Hepatic stellate cell (primary cell): ENCODE measurements at regions not wholly inside any gene's neighbourhood (a gene's known extent, or its start where the extent isn't known, plus 50 kb on each side); places are given as distances from the start of the nearest gene placed in this dataset.
"Not testable (repeated sequence)": the region's sequence is repeated elsewhere in the genome, so short reads cannot be mapped to it uniquely, and the experiment has no call there.

Experiments
- DNase-seq: peaks from one replicate; pipeline ENCODE4 v3.0.0; 2011; ENCODE audit warnings: low spot score

DNA sequence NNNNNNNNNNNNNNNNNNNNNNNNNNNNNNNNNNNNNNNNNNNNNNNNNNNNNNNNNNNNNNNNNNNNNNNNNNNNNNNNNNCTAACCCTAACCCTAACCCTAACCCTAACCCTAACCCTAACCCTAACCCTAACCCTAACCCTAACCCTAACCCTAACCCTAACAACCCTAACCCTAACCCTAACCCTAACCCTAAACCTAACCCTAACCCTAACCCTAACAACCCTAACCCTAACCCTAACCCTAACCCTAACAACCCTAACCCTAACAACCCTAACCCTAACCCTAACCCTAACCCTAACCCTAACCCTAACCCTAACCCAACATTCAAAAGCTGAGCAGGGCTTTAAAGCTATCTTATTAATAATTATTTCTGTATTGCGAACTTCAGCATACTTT, 182.5 kb upstream of the FAM20C start:
- not testable (repeated sequence) for DNase-seq

DNA sequence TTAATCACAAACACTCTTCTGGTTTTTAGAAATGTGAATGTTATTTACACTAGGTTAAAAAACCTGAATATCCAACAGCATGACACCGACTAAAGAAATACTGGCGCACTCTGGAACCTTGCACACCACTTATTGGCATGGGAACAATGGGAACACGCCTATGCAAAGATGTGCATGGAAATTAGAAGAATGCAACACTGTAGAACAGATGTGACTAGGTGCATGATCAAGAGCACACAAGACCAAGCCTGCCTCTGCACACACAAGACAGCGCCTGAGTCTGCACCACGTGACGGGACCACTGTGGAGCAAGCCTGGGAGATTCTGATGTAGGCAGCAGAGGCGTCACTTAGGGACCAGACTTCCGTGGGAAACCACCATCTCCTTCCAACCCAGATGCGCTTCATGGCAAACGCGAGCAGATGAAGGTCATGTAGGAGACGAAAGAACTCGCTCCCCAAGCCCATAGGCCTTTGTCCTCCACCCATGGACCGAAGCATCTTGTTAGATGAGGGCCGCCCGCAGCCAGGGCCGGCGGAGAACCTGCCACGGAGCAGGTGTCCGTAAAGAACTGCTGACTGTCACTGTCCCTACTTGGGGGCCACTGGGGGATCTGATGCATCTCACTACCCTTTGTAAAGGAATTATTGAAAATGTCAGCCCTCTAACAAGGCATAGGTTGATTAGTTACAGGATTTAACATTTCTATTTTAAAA, 159.6 kb upstream of the FAM20C start:
- DNase-seq = not testable (repeated sequence)

DNA sequence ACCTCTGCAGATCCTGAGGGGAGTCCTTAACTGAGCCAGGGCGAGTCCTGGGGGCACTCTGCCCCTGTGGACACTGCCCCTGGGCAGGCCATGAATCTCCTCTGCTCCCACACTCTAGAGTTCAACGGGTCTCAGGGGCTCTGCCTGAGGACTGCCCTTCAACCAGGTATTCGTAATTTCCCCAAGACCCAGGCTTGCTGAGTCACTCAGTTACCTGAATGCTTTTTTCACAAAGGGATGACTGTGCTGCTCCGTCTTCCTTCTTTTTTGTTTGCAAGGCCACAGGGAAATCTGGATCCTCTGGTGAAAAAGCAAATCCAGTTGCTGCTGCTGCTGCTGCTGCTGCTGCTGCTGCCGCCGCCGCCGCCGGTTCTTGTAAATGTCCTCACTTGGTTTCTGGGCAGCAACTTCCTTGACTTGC, 157.2 kb upstream of the FAM20C start:
- DNase-seq = not testable (repeated sequence)

DNA sequence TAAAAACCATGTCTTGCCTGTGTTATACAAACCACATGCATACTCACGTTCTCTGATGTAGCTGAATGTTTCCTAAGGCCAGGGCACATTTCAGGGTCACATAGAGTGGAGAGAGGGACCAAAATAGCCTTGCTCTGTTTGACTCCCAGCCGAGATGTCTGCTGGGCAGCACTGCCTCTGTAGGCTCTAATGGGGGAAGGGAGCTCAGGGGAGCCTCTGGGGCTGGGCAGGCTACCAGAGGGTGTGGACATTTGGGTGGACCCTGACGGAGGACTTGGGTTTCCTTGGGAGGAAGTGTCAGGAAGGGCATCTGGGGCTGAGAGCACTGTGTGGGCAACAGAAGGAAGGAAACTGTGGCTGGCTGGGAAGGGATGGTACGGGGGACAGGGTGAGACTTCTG, 155.8 kb upstream of the FAM20C start:
- not testable (repeated sequence) for DNase-seq

DNA sequence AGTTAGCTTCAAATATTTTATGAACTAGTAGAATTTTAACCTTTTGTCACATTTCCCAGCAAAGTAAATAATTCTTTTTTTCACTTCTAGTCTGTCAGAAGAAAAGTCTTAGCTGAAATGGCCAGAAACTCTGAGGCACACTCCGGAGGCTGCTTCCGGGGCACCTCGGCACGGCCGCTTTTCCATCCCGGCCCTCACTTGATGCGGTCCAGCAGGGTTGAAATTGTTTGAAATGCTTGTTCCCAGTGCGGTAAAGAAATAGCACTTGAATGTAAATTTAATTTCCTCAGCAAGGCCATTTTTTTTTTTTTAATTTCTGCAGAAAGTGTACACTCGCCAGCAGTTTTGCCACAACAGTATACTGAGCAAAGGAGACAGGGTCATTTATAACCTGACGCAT, 154.7 kb upstream of the FAM20C start:
- DNase-seq = not testable (repeated sequence)

DNA sequence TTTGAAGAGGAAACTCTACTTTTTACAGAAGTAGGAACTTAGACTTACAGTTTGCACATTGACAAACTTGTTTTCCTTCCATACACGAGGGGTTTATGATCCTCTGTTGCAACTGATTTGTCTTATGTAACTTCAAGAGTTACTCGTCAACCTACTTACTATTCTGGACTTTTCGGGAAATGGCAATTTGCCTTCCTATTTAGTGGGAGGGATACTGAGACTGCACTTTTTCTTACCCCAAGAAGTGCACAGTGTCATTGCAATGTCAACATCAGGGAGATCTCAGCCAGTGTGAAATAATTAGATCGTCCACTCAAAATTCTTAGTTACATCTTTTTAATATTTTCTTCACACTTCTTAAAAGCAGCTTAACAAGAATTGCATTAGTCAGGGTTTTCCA, 153.9 kb upstream of the FAM20C start:
- DNase-seq = not testable (repeated sequence)

DNA sequence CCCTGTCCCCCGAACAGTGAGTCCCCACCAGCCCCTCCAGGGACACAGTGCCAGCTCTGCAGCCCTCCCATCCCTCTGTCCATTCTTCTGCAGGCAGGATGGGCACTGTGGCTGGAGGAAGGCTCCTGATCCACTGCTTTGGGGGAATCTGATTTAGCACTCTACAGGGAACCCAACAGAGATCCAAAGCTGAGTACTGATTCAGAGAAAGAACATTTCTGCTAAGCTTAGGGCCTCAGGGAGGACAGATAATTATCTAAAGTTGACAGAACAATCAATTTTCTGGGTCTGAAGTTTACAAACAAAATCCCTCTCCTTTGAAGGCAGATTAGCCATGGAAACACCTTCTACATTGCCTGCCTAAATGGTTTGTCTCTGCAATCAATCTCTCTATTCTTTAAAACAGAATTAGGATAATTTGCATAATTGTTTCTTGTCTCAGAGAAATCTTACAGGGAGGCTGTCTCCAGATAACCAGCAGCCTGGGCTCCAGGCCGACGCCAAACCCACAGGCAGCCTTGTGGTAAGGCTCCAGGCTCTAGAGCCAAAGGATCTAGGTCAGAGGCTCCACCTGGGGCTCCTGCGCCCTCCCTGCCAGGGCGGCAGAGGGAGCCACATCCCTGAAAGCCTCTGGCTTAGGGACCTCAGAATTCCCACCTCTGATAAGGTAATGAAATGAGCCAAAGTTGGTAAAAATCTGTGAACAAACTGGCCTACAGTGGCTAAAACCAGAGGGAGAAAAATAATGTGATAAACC, 152.2 kb upstream of the FAM20C start:
- DNase-seq = not testable (repeated sequence)

DNA sequence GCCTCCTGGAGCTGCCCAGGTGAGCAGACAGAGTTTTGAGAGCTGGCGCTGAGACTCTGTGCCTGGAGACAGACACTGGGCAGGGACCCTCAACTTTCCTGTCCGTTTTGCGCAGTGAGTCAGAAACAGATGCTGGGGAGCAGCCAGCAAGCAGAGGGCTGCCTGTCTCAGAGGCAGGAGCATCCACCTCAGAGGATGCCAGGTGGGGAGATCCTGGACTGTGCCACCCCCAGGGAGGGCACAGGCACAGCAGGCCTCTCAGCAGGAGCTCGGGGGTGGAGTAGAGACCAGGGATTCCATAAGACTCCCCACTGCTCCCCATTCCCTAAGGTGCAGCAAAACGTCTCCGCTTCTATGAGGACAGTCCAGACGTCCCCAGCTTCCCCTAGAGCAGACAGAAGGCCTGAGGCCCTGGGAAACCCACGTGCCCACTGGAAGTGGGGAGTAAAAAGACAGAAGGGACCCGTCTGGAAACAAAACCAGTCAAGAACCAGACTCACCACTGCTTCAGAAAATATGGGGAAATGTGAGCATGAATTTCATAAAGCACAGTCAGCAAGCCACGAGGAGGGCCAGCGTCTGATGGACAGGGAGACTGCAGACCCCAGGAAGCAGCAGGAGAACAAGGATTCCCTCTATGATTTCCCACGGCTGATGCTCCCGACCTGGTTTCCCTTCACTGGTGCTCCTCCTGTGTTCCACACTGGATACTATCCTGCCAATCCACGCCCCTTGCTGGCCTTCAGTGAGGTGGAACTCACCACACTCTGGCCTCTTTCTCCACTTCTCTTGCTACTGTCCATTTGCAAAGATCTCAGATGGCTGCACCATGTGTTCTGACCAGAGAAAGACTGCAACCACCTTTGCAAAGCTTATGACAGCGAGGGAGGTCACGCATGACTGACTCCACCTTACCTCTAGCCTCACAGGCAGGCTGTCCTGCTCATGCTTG, 151.3 kb upstream of the FAM20C start:
- DNase-seq = no peak

DNA sequence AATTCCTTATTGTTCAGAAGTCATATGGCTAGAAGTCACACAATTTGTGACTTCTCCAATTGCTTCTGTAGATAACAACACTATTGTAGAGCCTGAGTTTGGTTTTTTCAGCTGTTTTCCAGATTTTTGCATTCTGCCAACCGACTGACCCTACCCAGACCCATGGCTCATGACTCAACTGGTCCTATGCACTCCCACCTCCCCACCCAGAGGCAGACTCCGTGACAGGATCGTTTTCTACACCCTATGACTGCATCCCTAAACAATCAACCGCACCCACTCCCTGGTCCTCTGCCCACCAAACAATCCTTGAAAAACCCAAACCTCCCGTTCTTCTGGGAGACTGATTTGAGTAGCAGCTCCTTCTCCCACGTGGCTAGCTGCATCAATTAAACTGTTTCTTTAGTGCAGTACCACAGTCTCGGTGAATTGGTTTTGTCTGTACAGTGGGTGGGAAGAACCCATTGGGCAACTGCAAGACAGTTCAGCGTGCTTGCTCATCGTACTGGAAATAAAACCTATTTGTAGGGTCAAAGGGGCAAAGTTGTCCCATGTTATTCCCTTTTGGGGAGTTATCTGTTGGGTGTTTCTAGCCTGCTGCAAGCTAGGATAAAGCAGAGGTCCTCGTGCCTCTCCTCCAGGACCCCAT, 150.3 kb upstream of the FAM20C start:
- no peak for DNase-seq

DNA sequence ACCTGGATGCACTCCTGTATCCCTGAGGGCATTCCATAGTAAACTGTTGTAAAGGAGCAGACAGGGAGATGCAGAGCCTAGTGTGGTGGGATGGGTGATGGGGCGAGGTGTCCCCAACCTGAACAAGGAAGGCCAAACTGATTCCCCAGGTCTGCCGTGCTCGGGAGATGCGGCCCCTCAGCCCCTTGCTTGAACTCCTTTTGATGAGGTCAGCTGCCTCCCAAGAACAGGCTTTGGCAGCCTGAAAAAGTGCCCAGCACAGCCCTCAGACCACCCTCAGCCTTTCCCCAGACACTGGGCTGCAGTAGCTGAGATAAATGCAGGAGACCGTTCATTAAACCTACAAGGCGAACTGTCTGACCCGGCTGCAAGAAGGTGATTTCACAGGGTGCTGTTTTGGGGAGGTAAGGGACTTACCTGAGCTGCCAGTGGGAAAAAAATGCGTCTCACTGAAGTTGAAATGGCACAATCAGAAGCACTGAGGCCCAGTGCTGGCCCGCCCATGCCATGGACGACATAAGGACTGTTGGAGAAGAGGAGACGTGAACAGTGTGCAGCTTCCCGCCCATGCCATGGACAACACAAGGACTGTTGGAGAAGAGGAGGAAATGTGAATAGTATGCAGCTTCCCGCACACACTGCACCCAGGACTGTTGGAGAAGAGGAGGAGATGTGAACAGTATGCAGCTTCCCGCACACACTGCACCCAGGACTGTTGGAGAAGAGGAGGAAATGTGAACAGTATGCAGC, 148.4 kb upstream of the FAM20C start:
- DNase-seq = no peak

DNA sequence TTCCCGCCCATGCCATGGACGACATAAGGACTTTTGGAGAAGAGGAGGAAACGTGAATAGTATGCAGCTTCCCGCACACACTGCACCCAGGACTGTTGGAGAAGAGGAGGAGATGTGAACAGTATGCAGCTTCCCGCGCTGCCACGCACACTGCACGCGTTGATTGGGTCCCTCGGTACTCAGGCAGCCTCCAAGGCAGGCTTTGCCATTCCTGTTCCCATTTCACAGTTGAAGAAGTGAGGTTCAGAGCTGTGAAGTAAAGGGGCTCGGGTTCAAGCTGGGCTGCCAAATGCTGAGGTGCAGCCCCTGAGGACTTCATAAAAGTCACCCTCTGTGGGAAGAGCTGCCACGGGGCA, 147.9 kb upstream of the FAM20C start:
- DNase-seq = no peak

DNA sequence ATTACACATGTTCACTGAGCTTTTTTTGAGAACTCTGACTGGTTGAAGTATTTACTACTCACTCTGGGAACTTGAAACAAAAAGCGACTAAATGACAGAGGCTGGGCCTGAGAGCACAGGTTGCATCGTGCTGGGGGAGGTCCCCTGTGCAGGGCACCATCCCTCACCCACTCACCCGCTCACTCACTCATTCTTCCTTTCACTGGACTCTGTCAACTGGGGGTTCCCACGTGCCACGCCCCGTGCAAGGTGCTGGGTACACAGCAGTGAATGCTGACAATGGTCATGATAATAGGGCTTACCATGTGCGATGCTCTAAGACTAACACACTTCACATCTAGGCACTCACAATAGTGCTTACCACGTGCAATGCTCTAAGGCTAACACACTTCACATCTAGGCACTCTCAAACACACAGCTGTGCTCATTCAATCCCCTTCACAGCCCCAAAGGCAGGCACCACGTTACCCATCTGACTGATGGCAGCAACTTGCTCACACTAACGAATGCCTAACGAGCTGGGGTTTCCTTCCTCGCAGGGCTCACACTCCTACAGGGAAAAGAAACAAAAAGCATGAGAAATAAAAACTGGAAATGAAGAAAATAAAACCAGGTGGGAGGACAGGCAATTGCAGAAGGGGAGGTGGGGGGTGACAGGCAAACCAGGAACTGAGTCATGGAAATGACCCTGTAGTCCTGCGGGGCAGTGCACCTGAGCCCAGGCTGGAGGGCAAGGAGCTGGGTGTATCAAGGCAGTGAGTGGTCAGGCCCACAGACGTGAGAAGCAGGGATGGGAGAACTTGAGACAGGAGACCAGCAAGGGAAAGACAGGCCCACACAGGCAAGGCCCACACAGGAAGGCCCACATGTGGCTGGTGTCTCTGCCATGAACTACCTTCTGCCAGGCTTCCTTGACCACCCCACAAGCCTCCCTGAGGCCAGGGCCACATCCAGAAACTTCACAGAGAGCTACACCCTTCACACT, 147.0 kb upstream of the FAM20C start:
- DNase-seq = no peak

DNA sequence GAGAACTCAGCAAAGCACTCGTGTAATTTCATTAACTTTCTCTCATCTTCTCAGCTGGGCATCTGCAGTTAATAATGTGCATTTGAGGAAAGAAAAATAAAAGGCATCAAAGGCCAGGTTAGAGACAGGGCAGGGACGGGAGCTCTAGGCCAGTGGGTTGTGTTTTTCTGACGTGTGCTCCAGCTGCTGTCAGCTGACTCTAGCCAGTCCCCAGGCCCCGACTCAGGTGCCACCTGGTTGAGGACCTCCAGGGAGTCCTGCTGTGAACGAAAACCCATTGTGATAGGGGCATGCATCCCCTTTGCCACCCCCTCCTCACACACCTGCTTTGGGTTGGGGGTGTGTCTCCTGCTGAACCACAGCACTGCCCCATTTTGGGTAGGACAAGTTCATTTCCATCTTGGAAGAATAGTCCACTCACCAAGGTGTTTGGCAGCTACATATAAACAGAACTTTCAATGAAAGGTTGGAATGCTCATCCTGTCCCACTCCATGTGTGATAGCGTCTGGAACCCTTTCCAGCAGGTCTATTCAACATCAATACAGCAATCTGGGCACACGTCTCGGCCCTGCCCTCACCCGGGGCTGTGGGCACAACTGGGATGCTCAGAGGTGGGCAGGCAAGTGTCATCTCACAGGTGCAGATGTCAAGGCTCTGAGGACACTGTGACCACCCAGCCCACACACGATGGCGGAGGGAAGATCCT, 146.1 kb upstream of the FAM20C start:
- DNase-seq = no peak

DNA sequence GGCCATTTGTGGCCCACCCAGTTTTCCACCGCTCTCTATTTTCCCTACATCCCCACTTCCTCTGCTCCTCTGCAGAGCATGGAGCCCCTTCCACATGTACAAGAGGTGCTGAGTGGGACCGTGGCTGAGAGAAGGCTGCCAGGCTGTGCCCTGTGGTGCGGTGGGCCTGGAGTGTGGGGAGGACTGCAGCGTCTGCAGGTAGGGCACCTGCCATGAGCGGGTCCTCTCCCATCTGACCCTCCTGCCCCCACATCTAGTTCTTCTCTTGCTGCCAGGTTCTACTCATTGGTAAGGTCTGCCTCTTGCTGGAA, 145.6 kb upstream of the FAM20C start:
- DNase-seq = no peak

DNA sequence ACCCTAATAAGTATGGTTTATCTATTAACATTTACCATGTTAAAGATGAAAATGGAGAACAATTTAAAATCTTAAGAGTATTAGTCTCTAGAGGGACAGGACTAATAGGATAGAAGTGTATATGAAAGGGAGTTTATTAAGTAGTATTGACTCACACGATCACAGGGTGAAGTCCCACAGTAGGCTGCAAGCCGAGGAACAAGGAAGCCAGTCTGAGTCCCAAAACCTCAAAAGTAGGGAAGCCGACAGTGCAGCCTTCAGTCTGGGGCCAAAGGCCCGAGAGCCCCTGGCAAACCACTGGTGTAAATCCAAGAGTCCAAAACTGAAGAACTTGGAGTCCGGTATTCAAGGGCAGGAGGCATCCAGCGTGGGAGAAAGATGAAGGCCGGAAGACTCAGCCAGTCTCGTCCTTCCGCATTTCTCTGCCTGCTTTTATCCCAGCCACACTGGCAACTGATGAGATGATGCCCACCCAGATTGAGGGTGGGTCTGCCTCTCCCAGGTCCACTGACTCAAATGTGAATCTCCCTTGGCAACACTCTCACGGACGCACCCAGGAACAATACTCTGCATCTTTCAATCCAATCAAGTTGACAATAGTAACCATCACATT, 140.8 kb upstream of the FAM20C start:
- no peak for DNase-seq

DNA sequence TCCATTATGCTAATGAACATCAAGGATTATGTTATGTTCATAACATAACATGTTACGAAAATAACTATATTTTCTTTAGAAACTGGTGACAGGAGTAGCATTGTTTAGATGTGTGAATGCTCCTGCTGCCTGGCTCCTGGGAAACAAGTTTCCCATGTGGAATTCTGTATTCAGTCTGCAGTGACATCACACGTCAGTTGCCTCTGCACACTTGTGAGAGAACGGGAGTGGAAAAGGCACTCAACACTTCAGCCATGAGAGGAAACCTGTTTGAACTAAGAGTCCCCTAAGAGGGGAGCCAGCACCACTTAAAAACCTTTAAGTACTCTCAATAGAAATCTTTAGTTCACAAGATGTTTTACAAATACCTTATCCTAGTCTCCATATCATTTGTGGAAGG, 140.3 kb upstream of the FAM20C start:
- DNase-seq = no peak

DNA sequence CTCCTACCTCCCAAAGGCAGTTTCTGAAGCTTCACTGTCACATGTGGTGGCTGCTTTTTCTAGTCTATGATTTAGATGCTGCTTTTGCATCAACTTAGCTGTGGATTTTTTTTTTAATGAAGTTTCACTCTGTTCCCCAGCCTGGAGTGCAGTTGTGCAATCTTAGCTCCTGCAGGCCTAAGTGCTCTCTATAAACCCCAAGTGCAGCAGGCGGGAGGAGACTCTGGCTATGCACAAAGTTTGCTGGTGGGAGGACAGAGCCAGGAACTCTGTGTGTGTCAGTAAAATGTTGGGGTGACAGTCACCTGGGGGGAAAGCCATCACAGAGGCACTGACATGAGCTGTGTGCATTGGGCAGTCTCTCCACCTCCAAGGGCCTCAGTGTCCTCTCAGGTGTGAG, 138.8 kb upstream of the FAM20C start:
- no peak for DNase-seq

DNA sequence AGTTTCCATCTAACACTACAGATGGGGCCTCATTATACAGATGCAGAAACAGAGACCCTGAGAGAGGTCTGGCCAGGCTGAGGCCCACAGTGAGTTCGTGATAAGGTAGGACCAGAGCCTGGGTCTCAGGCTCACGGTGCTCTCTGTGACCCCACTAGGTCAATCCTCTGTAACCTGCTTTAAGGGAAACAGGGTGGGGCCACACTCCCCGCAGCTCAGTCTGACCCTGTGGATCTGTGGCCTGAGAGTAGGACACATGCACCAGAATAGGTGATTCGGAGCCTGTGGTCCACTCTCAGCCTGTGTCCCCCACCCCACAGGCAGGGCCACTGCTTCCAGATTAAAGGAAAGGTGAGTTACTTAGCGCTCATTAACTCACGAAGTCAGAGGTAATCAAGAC, 137.8 kb upstream of the FAM20C start:
- DNase-seq = no peak

DNA sequence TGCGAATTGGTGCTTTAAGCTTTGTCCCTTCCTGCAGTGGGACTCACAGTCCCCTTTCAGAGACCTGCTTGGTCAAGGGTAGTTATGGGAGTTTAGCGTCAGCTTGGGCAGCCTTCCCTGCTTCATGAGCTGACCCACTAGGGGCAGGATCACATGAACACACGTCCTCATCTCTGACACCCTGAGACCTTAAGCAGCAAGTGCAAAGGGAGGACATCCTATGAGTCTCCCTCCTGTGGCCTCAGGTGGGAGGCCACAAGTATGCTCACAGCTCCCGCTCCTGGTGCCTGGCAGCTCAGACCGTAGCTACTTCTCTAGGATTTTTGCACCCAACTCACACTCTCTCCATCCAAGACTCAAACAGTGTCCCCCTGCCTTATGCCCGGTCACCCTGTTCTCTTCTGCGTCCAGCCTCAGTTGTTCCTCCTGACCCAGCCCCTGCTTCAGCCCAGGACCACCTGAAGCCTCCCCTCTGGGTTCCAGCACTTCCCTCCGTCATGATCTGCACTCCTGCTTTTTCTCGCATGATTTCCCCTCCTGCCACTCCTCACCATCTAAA, 136.6 kb upstream of the FAM20C start:
- no peak for DNase-seq
